ENCODE measurements at regions not wholly inside any gene's neighbourhood (a gene's known extent, or its start where the extent isn't known, plus 50 kb on each side); places are given as distances from the start of the nearest gene placed in this dataset.

GRCh38 chr4:144868309-144868708 lies 222.4 kb downstream of the HHIP start:
- Mint-ChIP-seq H3K4me1 (ENCODE audit: low read depth, unreplicated experiment) (no peaks in the 10 kb centered on the region), H3K4me3 (ENCODE audit: unreplicated experiment) (no peak overlapping the region), H3K9me3 (ENCODE audit: unreplicated experiment) (peaks cover 1% of the 10 kb centered on the region), H3K27me3 (ENCODE audit: unreplicated experiment) (no peaks in the 10 kb centered on the region), H3K27ac (ENCODE audit: unreplicated experiment) (no peak overlapping the region), H3K36me3 (ENCODE audit: unreplicated experiment) (peaks cover 5% of the 10 kb centered on the region)
- no peak for TF ChIP-seq CTCF (IDR thresholded peaks at IDR 0.05; ENCODE audit: partially characterized antibody, unreplicated experiment)
- DNase-seq = no peak

- TF ChIP-seq CTCF (IDR thresholded peaks at IDR 0.05; ENCODE audit: partially characterized antibody, unreplicated experiment) = no peak
- H3K9me3 Mint-ChIP-seq (ENCODE audit: unreplicated experiment) = peaks cover 1% of the 10 kb centered on the region
- DNase-seq = no peak
- no peaks in the 10 kb centered on the region for H3K27me3 Mint-ChIP-seq (ENCODE audit: unreplicated experiment)
- no peaks in the 10 kb centered on the region for H3K36me3 Mint-ChIP-seq (ENCODE audit: unreplicated experiment)
- no peak overlapping the region for H3K27ac Mint-ChIP-seq (ENCODE audit: unreplicated experiment)
- H3K4me1 Mint-ChIP-seq (ENCODE audit: low read depth, unreplicated experiment) = no peaks in the 10 kb centered on the region
- H3K4me3 Mint-ChIP-seq (ENCODE audit: unreplicated experiment) = no peak overlapping the region
Measured at GRCh38 chr4:144872508-144873225, 225.3 kb downstream of the ANAPC10 start.

GRCh38 chr4:144873226-144873990 lies 224.6 kb downstream of the ANAPC10 start:
- no peaks in the 10 kb centered on the region for H3K9me3 Mint-ChIP-seq (ENCODE audit: unreplicated experiment)
- TF ChIP-seq CTCF (IDR thresholded peaks at IDR 0.05; ENCODE audit: partially characterized antibody, unreplicated experiment) = no peak
- no peaks in the 10 kb centered on the region for H3K27me3 Mint-ChIP-seq (ENCODE audit: unreplicated experiment)
- no peaks in the 10 kb centered on the region for H3K36me3 Mint-ChIP-seq (ENCODE audit: unreplicated experiment)
- DNase-seq = no peak
- H3K4me1 Mint-ChIP-seq (ENCODE audit: low read depth, unreplicated experiment) = no peaks in the 10 kb centered on the region
- no peak overlapping the region for H3K27ac Mint-ChIP-seq (ENCODE audit: unreplicated experiment)
- H3K4me3 Mint-ChIP-seq (ENCODE audit: unreplicated experiment) = no peak overlapping the region

GRCh38 chr4:144894573-144894972 lies 203.4 kb downstream of the ANAPC10 start:
- TF ChIP-seq CTCF (IDR thresholded peaks at IDR 0.05; ENCODE audit: partially characterized antibody, unreplicated experiment) = no peak
- no peaks in the 10 kb centered on the region for H3K9me3 Mint-ChIP-seq (ENCODE audit: unreplicated experiment)
- H3K27ac Mint-ChIP-seq (ENCODE audit: unreplicated experiment) = no peak overlapping the region
- H3K4me3 Mint-ChIP-seq (ENCODE audit: unreplicated experiment) = no peak overlapping the region
- H3K27me3 Mint-ChIP-seq (ENCODE audit: unreplicated experiment) = no peaks in the 10 kb centered on the region
- no peaks in the 10 kb centered on the region for H3K36me3 Mint-ChIP-seq (ENCODE audit: unreplicated experiment)
- no peaks in the 10 kb centered on the region for H3K4me1 Mint-ChIP-seq (ENCODE audit: low read depth, unreplicated experiment)
- no peak for DNase-seq

- H3K27me3 Mint-ChIP-seq (ENCODE audit: unreplicated experiment) = no peaks in the 10 kb centered on the region
- TF ChIP-seq CTCF (IDR thresholded peaks at IDR 0.05; ENCODE audit: partially characterized antibody, unreplicated experiment) = no peak
- H3K4me1 Mint-ChIP-seq (ENCODE audit: low read depth, unreplicated experiment) = peaks cover 22% of the 10 kb centered on the region
- peaks cover 4% of the 10 kb centered on the region for H3K9me3 Mint-ChIP-seq (ENCODE audit: unreplicated experiment)
- H3K4me3 Mint-ChIP-seq (ENCODE audit: unreplicated experiment) = no peak overlapping the region
- no peak for DNase-seq
- no peak overlapping the region for H3K27ac Mint-ChIP-seq (ENCODE audit: unreplicated experiment)
- no peaks in the 10 kb centered on the region for H3K36me3 Mint-ChIP-seq (ENCODE audit: unreplicated experiment)
Measured at GRCh38 chr4:144899393-144899792, 198.6 kb downstream of the ANAPC10 start.
